SK-N-SH (cell line): ENCODE measurements at regions not wholly inside any gene's neighbourhood (a gene's known extent, or its start where the extent isn't known, plus 50 kb on each side); places are given as distances from the start of the nearest gene placed in this dataset.

Experiments
- CHD2 ChIP-seq: fragments of 150-350 bp; IDR thresholded peaks from 2 replicates; pipeline ENCODE4 v1.6.1; 2018; ENCODE audit warnings: low read length; ENCODE audit not compliant: partially characterized antibody
- CTCF ChIP-seq: fragments of 200-600 bp; sonication (generic); IDR thresholded peaks from 2 replicates; pipeline ENCODE4 v1.6.1; 2017; ENCODE audit warnings: antibody characterized with exemption, mild to moderate bottlenecking, moderate library complexity
- EP300 ChIP-seq, 2 experiments: IDR thresholded peaks; 2 replicates each; pipeline versions ENCODE4 v1.4.0 to v1.6.1; 2012; ENCODE audit warnings: borderline replicate concordance in 1 of 2, low read depth in 1 of 2, low read length in 1 of 2
- EZH2phosphoT487 ChIP-seq: fragments of 200-600 bp; sonication (generic); IDR thresholded peaks from 2 replicates; pipeline ENCODE4 v1.6.1; 2017; ENCODE audit warnings: low read depth, mixed run types, mild to moderate bottlenecking, antibody characterized with exemption, moderate library complexity, borderline replicate concordance
- FOXM1 ChIP-seq: IDR thresholded peaks from 2 replicates; pipeline ENCODE4 v1.4.0; 2012; ENCODE audit warnings: low read depth, mild to moderate bottlenecking
- MAX ChIP-seq: IDR thresholded peaks from 2 replicates; pipeline ENCODE4 v1.4.0; 2012; ENCODE audit warnings: low read depth
- NFIC ChIP-seq: IDR thresholded peaks from 2 replicates; pipeline ENCODE4 v1.4.0; 2012; ENCODE audit warnings: borderline replicate concordance
- POLR2AphosphoS5 ChIP-seq: IDR thresholded peaks from 2 replicates; pipeline ENCODE4 v1.6.1; 2012; ENCODE audit warnings: low read depth, low read length
- RCOR1 ChIP-seq: fragments of 150-350 bp; IDR thresholded peaks from 2 replicates; pipeline ENCODE4 v1.6.1; 2017; ENCODE audit warnings: antibody characterized with exemption, low read length
- REST ChIP-seq: IDR thresholded peaks from 2 replicates; pipeline ENCODE4 v1.6.1; 2012; ENCODE audit warnings: mild to moderate bottlenecking, low read depth, low read length, moderate library complexity
- TAF1 ChIP-seq: IDR thresholded peaks from 2 replicates; pipeline ENCODE4 v1.6.1; 2012; ENCODE audit warnings: low read depth, mild to moderate bottlenecking, low read length, moderate library complexity, borderline replicate concordance

- TF ChIP-seq MAX: no peak
- no peak for TF ChIP-seq EZH2phosphoT487
- TF ChIP-seq FOXM1: no peak
- TF ChIP-seq POLR2AphosphoS5: no peak
- TF ChIP-seq CTCF: no peak
- no peak for TF ChIP-seq TAF1
- no peak for TF ChIP-seq CHD2
- no peak for TF ChIP-seq EP300 (IDR thresholded peaks at IDR 0.05; ENCODE audit: borderline replicate concordance in 1 of 2, low read depth in 1 of 2, low read length in 1 of 2)
- no peak for TF ChIP-seq REST
- TF ChIP-seq RCOR1: no peak
- TF ChIP-seq NFIC: no peak
Observed at GRCh38 chr5:62762503-62762902, 183.9 kb downstream of the LRRC70 start.
